Endodermal cell (in vitro differentiated cells): ENCODE measurements at regions not wholly inside any gene's neighbourhood (a gene's known extent, or its start where the extent isn't known, plus 50 kb on each side); places are given as distances from the start of the nearest gene placed in this dataset.

ENCODE experiments used
- DNase-seq: peaks from one replicate; pipeline ENCODE4 v3.0.0-alpha.2; 2017
- H3K27ac ChIP-seq: 2 replicates; pipeline ENCODE4 v1.5.1; 2013; ENCODE audit warnings: mild to moderate bottlenecking, low read depth, low read length, moderate library complexity
- H3K27me3 ChIP-seq: 2 replicates; pipeline ENCODE4 v1.6.1; 2013; ENCODE audit warnings: mild to moderate bottlenecking, low read length, moderate library complexity; ENCODE audit not compliant: insufficient read depth, control insufficient read depth, poor library complexity, severe bottlenecking
- H3K36me3 ChIP-seq: 2 replicates; pipeline ENCODE4 v1.7.0; 2013; ENCODE audit warnings: mild to moderate bottlenecking, low read length, moderate library complexity; ENCODE audit not compliant: control insufficient read depth, insufficient read depth
- H3K4me1 ChIP-seq: one replicate; pipeline ENCODE4 v1.7.0; 2013; ENCODE audit warnings: low read length; ENCODE audit not compliant: control insufficient read depth, insufficient read depth
- H3K4me3 ChIP-seq: 2 replicates; pipeline ENCODE4 v1.5.1; 2013; ENCODE audit warnings: mild to moderate bottlenecking, low read length, moderate library complexity
- H3K9ac ChIP-seq: 2 replicates; pipeline ENCODE4 v1.6.1; 2013; ENCODE audit warnings: mild to moderate bottlenecking, low read length, moderate library complexity; ENCODE audit not compliant: poor library complexity, severe bottlenecking; ENCODE audit errors: extremely low read depth
- H3K9me3 ChIP-seq: 2 replicates; pipeline ENCODE4 v1.6.1; 2013; ENCODE audit warnings: mild to moderate bottlenecking, low read length, moderate library complexity; ENCODE audit not compliant: control insufficient read depth
- H3K27ac Mint-ChIP-seq: 2 replicates; pipeline ENCODE4 v1.8.0; 2020; ENCODE audit warnings: mixed read lengths
- H3K27me3 Mint-ChIP-seq: 2 replicates; pipeline ENCODE4 v1.8.0; 2021; ENCODE audit warnings: mild to moderate bottlenecking, mixed read lengths; ENCODE audit not compliant: insufficient read depth
- H3K36me3 Mint-ChIP-seq: 2 replicates; pipeline ENCODE4 v1.8.0; 2020; ENCODE audit warnings: low read depth, mixed read lengths
- H3K4me1 Mint-ChIP-seq: 2 replicates; pipeline ENCODE4 v1.8.0; 2020; ENCODE audit warnings: mixed read lengths
- H3K4me3 Mint-ChIP-seq: 2 replicates; pipeline ENCODE4 v1.8.0; 2020; ENCODE audit warnings: mild to moderate bottlenecking, moderate library complexity, mixed read lengths
- H3K9me3 Mint-ChIP-seq: 2 replicates; pipeline ENCODE4 v1.8.0; 2020; ENCODE audit warnings: mild to moderate bottlenecking, mixed read lengths
- CTCF ChIP-seq: fragments of 200-600 bp; sonication (generic); conservative IDR thresholded peaks from 2 replicates; pipeline ENCODE4 v1.5.0; 2021; ENCODE audit warnings: antibody characterized with exemption, mild to moderate bottlenecking
- WGBS, 2 experiments: methylation state at CpG; one replicate each; pipeline versions ENCODE4 v1.1.5 to v1.1.7; 2013; ENCODE audit warnings: missing lambda C conversion rate in 2 of 2, mixed read lengths in 1 of 2; ENCODE audit not compliant: insufficient coverage in 1 of 2, insufficient read length in 1 of 2; 5-methylcytosine and 5-hydroxymethylcytosine counted together

- H3K9me3 Mint-ChIP-seq = peaks cover 6% of the 10 kb centered on the region
- Histone ChIP-seq H3K4me1 (peaks cover 6% of the 10 kb centered on the region), H3K27ac (no peak overlapping the region), H3K36me3 (no peaks in the 10 kb centered on the region), H3K9me3 (no peaks in the 10 kb centered on the region), H3K4me3 (no peak overlapping the region), H3K27me3 (no peaks in the 10 kb centered on the region), H3K9ac (no peak overlapping the region)
- 80 to 100% methylated on average over 1 to 2 of the region's 2 CpGs for WGBS, 2 experiments
- no peak overlapping the region for H3K4me3 Mint-ChIP-seq
- DNase-seq = no peak
- peaks cover 32% of the 10 kb centered on the region for H3K4me1 Mint-ChIP-seq
- no peaks in the 10 kb centered on the region for H3K27me3 Mint-ChIP-seq
- H3K36me3 Mint-ChIP-seq = no peaks in the 10 kb centered on the region
- no peak for TF ChIP-seq CTCF
- no peak overlapping the region for H3K27ac Mint-ChIP-seq
These were observed 161.1 kb upstream of the TLL1 start for GRCh38 chr4:165711912-165712311.

GRCh38 chr4:165714650-165715049, 158.4 kb upstream of the TLL1 start:
- peaks cover 2% of the 10 kb centered on the region for H3K4me1 ChIP-seq
- H3K36me3 Mint-ChIP-seq = no peaks in the 10 kb centered on the region
- no peak overlapping the region for H3K9ac ChIP-seq
- DNase-seq = no peak
- no peaks in the 10 kb centered on the region for H3K27me3 ChIP-seq
- no peaks in the 10 kb centered on the region for H3K27me3 Mint-ChIP-seq
- no peaks in the 10 kb centered on the region for H3K36me3 ChIP-seq
- H3K9me3 Mint-ChIP-seq = peaks cover 6% of the 10 kb centered on the region
- no peak for TF ChIP-seq CTCF
- no peak overlapping the region for H3K27ac Mint-ChIP-seq
- H3K9me3 ChIP-seq = no peaks in the 10 kb centered on the region
- 93 to 95% methylated on average over 11 to 14 of the region's 14 CpGs for whole genome bisulfite sequencing, 2 experiments
- H3K4me3 Mint-ChIP-seq = no peak overlapping the region
- H3K27ac ChIP-seq = no peak overlapping the region
- H3K4me3 ChIP-seq = no peak overlapping the region
- H3K4me1 Mint-ChIP-seq = peaks cover 11% of the 10 kb centered on the region

DNA sequence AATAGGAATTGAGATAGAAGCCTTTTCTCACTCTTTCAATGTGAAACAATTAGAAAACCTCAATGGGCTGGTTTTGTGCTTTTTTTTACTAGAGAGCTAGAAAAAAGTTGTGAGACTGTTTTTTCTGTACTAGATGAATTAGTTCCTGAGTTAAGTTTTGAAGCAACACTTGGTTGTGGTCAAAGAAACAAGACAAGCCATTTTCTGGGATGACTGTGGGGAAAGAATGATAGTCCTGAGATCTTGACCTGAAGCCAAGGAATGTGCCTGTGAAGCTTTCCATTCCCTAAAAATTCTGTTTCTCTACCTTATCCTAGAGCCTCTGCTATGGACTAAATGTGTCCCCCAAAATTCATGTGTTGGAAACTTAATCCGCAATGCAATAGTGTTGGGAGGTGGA, 157.8 kb upstream of the TLL1 start:
- Histone ChIP-seq H3K36me3 (no peaks in the 10 kb centered on the region), H3K9me3 (no peaks in the 10 kb centered on the region), H3K9ac (no peak overlapping the region), H3K4me1 (no peaks in the 10 kb centered on the region), H3K4me3 (no peak overlapping the region), H3K27ac (no peak overlapping the region), H3K27me3 (no peaks in the 10 kb centered on the region)
- no peak for DNase-seq
- H3K27me3 Mint-ChIP-seq = no peaks in the 10 kb centered on the region
- WGBS, 2 experiments = 92 to 100% methylated on average over 1 of the region's 1 CpG
- no peaks in the 10 kb centered on the region for H3K36me3 Mint-ChIP-seq
- no peak overlapping the region for H3K4me3 Mint-ChIP-seq
- no peak for TF ChIP-seq CTCF
- peaks cover 5% of the 10 kb centered on the region for H3K4me1 Mint-ChIP-seq
- H3K27ac Mint-ChIP-seq = no peak overlapping the region
- peaks cover 6% of the 10 kb centered on the region for H3K9me3 Mint-ChIP-seq
